ENCODE measurements at regions not wholly inside any gene's neighbourhood (a gene's known extent, or its start where the extent isn't known, plus 50 kb on each side); places are given as distances from the start of the nearest gene placed in this dataset.
"Not testable (repeated sequence)": the region's sequence is repeated elsewhere in the genome, so short reads cannot be mapped to it uniquely, and the experiment has no call there.

GRCh38 chr17:22518185-22518584 is 825.9 kb downstream of the KCNJ18 start:
- FAIRE-seq, result no peak
- no peak for DNase-seq (ENCODE audit: insufficient read length, low spot score)

- not testable (repeated sequence) for FAIRE-seq; DNase-seq (ENCODE audit: insufficient read length, low spot score)
Observed at GRCh38 chr17:22548873-22549272, 856.5 kb downstream of the KCNJ18 start.

- not testable (repeated sequence) for FAIRE-seq; DNase-seq (ENCODE audit: insufficient read length, low spot score)
Observed at GRCh38 chr17:22551695-22552415, 859.5 kb downstream of the KCNJ18 start.

- DNase-seq (ENCODE audit: insufficient read length, low spot score) (no peak), FAIRE-seq (no peak)
Observed at GRCh38 chr17:22569459-22570143, 877.3 kb downstream of the KCNJ18 start.

GRCh38 chr17:22570144-22570845 is 878.0 kb downstream of the KCNJ18 start:
- no peak for FAIRE-seq
- no peak for DNase-seq (ENCODE audit: insufficient read length, low spot score)

- no peak for DNase-seq (ENCODE audit: insufficient read length, low spot score)
- no peak for FAIRE-seq
Observed at GRCh38 chr17:22599322-22599721, 907.0 kb downstream of the KCNJ18 start.

GRCh38 chr17:22600644-22601298 is 908.4 kb downstream of the KCNJ18 start:
- FAIRE-seq (no peak), DNase-seq (ENCODE audit: insufficient read length, low spot score) (no peak)

Data from HTR-8/SVneo (cell line).